Adrenal gland (tissue), 5 donors: ENCODE measurements at regions not wholly inside any gene's neighbourhood (a gene's known extent, or its start where the extent isn't known, plus 50 kb on each side); places are given as distances from the start of the nearest gene placed in this dataset.

Experiments
- POLR2A ChIP-seq, 2 donors: fragments of 450-650 bp; IDR thresholded peaks; one replicate each; pipeline ENCODE4 v1.6.1; 2017; ENCODE audit warnings: antibody characterized with exemption in 2 of 2, mild to moderate bottlenecking in 2 of 2, moderate library complexity in 1 of 2
- TF ChIP-seq, protein P1 (sequence below), 6 experiments: fragments of 450-650 bp in 4 of 6; fragments of 200-600 bp in 2 of 6; sonication (generic) in 1 of 6; IDR thresholded peaks; 1 replicate in 5 of 6; 2 replicates in 1 of 6; pipeline versions ENCODE4 v1.5.1 to v1.8.0; 2016 to 2021; ENCODE audit warnings: antibody characterized with exemption in 6 of 6, mild to moderate bottlenecking in 2 of 6, moderate library complexity in 1 of 6
- donor health status: DM: no; HTN: no; CAD: no.

DNA sequence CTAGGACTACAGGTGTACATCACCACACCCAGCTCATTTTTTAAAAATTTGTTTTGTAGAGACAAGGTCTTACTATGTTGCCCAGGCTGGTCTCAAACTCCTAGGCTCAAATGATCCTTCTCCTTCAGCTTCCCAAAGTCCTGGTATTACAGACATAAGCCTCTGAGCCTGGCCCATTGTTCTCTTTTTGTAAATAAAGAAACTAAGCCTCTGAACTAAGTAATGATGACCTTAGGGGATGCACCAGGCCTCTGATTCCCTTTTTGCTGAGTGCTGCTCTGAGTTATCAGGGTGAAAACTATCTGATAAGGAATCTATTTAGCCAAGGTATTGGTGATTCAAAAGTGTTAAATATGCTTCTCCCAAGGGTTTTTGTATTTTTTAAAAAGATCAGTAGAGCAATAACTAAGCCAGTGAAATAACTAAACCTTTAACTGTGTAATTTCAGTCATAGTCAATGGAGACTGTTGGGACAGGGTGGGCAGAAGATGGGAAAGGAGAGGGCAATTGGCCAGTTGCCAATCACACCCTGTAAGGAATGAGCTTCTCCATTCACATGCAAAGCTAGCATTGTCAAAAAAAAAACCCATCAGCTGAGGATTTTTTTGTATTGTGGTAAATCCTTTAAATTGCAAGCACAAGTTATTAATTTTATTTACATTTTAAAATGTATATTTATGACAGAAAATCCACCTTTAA, 194.8 kb upstream of the PFN2 start:
- no peak for TF ChIP-seq POLR2A (IDR thresholded peaks at IDR 0.05)
- TF ChIP-seq, protein P1, sequence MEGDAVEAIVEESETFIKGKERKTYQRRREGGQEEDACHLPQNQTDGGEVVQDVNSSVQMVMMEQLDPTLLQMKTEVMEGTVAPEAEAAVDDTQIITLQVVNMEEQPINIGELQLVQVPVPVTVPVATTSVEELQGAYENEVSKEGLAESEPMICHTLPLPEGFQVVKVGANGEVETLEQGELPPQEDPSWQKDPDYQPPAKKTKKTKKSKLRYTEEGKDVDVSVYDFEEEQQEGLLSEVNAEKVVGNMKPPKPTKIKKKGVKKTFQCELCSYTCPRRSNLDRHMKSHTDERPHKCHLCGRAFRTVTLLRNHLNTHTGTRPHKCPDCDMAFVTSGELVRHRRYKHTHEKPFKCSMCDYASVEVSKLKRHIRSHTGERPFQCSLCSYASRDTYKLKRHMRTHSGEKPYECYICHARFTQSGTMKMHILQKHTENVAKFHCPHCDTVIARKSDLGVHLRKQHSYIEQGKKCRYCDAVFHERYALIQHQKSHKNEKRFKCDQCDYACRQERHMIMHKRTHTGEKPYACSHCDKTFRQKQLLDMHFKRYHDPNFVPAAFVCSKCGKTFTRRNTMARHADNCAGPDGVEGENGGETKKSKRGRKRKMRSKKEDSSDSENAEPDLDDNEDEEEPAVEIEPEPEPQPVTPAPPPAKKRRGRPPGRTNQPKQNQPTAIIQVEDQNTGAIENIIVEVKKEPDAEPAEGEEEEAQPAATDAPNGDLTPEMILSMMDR (IDR thresholded peaks at IDR 0.05), result no peak
